Esophagus muscularis mucosa (tissue), 4 donors: ENCODE measurements at regions not wholly inside any gene's neighbourhood (a gene's known extent, or its start where the extent isn't known, plus 50 kb on each side); places are given as distances from the start of the nearest gene placed in this dataset.

ENCODE experiments used
- DNase-seq: peaks from one replicate; pipeline ENCODE4 v3.0.0-alpha.2; 2017; ENCODE audit errors: extremely low spot score
- H3K27ac ChIP-seq, 4 donors: fragments of 200-600 bp; sonication (generic); replicated peaks in 1 of 4; 1 replicate in 3 of 4; 2 replicates in 1 of 4; pipeline ENCODE4 v1.5.1; 2016 to 2019; ENCODE audit warnings: mild to moderate bottlenecking in 1 of 4
- H3K27me3 ChIP-seq, 4 donors: fragments of 200-600 bp; sonication (generic); one replicate each; pipeline versions ENCODE4 v1.5.1 to v1.6.0; 2016 to 2019
- H3K36me3 ChIP-seq, 4 donors: fragments of 200-600 bp; sonication (generic); one replicate each; pipeline ENCODE4 v1.5.1; 2016 to 2019
- H3K4me1 ChIP-seq, 4 donors: fragments of 200-600 bp; sonication (generic); one replicate each; pipeline ENCODE4 v1.5.1; 2016 to 2019
- H3K4me3 ChIP-seq, 4 donors: fragments of 200-600 bp; sonication (generic); 1 replicate in 2 of 4; 2 replicates in 2 of 4; pipeline ENCODE4 v1.5.1; 2016 to 2019; ENCODE audit warnings: mild to moderate bottlenecking in 4 of 4, moderate library complexity in 1 of 4
- H3K9me3 ChIP-seq, 4 donors: fragments of 200-600 bp; sonication (generic); 1 replicate in 3 of 4; 2 replicates in 1 of 4; pipeline ENCODE4 v1.5.1; 2016 to 2019
- EP300 ChIP-seq: sonication (generic); formaldehyde crosslinking; IDR thresholded peaks from one replicate; pipeline ENCODE4 v1.6.1; 2017; ENCODE audit warnings: antibody characterized with exemption
- POLR2A ChIP-seq: fragments of 450-650 bp; IDR thresholded peaks from one replicate; pipeline ENCODE4 v1.6.1; 2017; ENCODE audit warnings: antibody characterized with exemption, moderate library complexity, mild to moderate bottlenecking, low read depth
- POLR2AphosphoS5 ChIP-seq, 2 donors: sonication (generic); formaldehyde crosslinking; IDR thresholded peaks; one replicate each; pipeline ENCODE4 v1.6.1; 2017; ENCODE audit warnings: antibody characterized with exemption in 2 of 2
- WGBS: methylation state at CpG from one replicate; pipeline ENCODE4 v1.1.5; 2018; 5-methylcytosine and 5-hydroxymethylcytosine counted together
- intact Hi-C: fragments of 100-400 bp; cut with DNase I; formaldehyde crosslinking; loops from one replicate; pipeline ENCODE4 v1.15.1; 2023
- TF ChIP-seq, protein P1 (sequence below), 3 experiments: fragments of 200-600 bp in 2 of 3; fragments of 450-650 bp in 1 of 3; sonication (generic) in 2 of 3; IDR thresholded peaks; one replicate each; pipeline ENCODE4 v1.5.1; 2017 to 2019; ENCODE audit warnings: antibody characterized with exemption in 3 of 3, mild to moderate bottlenecking in 2 of 3, moderate library complexity in 1 of 3

GRCh38 chr6:44540881-44541280 lies 153.4 kb downstream of the CDC5L start:
- intact Hi-C loops, result no loop called here
- TF ChIP-seq POLR2A, result no peak
- TF ChIP-seq, protein P1, sequence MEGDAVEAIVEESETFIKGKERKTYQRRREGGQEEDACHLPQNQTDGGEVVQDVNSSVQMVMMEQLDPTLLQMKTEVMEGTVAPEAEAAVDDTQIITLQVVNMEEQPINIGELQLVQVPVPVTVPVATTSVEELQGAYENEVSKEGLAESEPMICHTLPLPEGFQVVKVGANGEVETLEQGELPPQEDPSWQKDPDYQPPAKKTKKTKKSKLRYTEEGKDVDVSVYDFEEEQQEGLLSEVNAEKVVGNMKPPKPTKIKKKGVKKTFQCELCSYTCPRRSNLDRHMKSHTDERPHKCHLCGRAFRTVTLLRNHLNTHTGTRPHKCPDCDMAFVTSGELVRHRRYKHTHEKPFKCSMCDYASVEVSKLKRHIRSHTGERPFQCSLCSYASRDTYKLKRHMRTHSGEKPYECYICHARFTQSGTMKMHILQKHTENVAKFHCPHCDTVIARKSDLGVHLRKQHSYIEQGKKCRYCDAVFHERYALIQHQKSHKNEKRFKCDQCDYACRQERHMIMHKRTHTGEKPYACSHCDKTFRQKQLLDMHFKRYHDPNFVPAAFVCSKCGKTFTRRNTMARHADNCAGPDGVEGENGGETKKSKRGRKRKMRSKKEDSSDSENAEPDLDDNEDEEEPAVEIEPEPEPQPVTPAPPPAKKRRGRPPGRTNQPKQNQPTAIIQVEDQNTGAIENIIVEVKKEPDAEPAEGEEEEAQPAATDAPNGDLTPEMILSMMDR (IDR thresholded peaks at IDR 0.05), result no peak
- no peak for TF ChIP-seq EP300
- no peak for TF ChIP-seq POLR2AphosphoS5 (IDR thresholded peaks at IDR 0.05)
- H3K9me3 ChIP-seq, result no peaks in the 10 kb centered on the region
- no peaks in the 10 kb centered on the region for H3K27me3 ChIP-seq
- H3K4me3 ChIP-seq, result no peak overlapping the region
- H3K36me3 ChIP-seq, result no peaks in the 10 kb centered on the region
- peak; percentile 77 for DNase-seq
- 100% methylated on average over 3 of the region's 4 CpGs for WGBS
- no peaks in the 10 kb centered on the region for H3K4me1 ChIP-seq
- H3K27ac ChIP-seq, result no peak overlapping the region

- no peak overlapping the region for H3K27ac ChIP-seq
Observed at GRCh38 chr6:44542401-44543116, 155.1 kb downstream of the CDC5L start.

GRCh38 chr6:44543664-44544063 lies 156.2 kb downstream of the CDC5L start:
- TF ChIP-seq POLR2AphosphoS5 (IDR thresholded peaks at IDR 0.05) (no peak), POLR2A (no peak), EP300 (no peak)
- TF ChIP-seq, protein P1 (IDR thresholded peaks at IDR 0.05), result no peak
- DNase-seq, result no peak
- Histone ChIP-seq H3K9me3 (no peaks in the 10 kb centered on the region), H3K36me3 (no peaks in the 10 kb centered on the region), H3K27ac (no peak overlapping the region), H3K27me3 (no peaks in the 10 kb centered on the region), H3K4me1 (no peaks in the 10 kb centered on the region), H3K4me3 (no peak overlapping the region)
- intact Hi-C loops, result no loop called here
- WGBS, result 95% methylated on average over 3 of the region's 3 CpGs

More at GRCh38 chr6:44542401-44543116, 155.1 kb downstream of the CDC5L start:
- no peak for DNase-seq
- Histone ChIP-seq H3K4me1 (no peaks in the 10 kb centered on the region), H3K36me3 (no peaks in the 10 kb centered on the region), H3K27me3 (no peaks in the 10 kb centered on the region), H3K9me3 (no peaks in the 10 kb centered on the region), H3K4me3 (no peak overlapping the region)
- TF ChIP-seq POLR2A (no peak), EP300 (no peak), POLR2AphosphoS5 (IDR thresholded peaks at IDR 0.05) (no peak)
- TF ChIP-seq, protein P1 (IDR thresholded peaks at IDR 0.05), result no peak
- intact Hi-C loops, result no loop called here
- 75% methylated on average over 21 of the region's 21 CpGs for WGBS

GRCh38 chr6:44545224-44545623 lies 157.7 kb downstream of the CDC5L start:
- no peak for TF ChIP-seq EP300
- no peak for TF ChIP-seq POLR2A
- TF ChIP-seq, protein P1 (IDR thresholded peaks at IDR 0.05), result no peak
- no peak for TF ChIP-seq POLR2AphosphoS5 (IDR thresholded peaks at IDR 0.05)
- DNase-seq, result no peak
- Histone ChIP-seq H3K9me3 (no peaks in the 10 kb centered on the region), H3K27me3 (no peaks in the 10 kb centered on the region), H3K4me3 (no peak overlapping the region), H3K4me1 (no peaks in the 10 kb centered on the region), H3K36me3 (no peaks in the 10 kb centered on the region), H3K27ac (no peak overlapping the region)
- whole genome bisulfite sequencing, result 71% methylated on average over 1 of the region's 1 CpG
- intact Hi-C loops, result no loop called here

- DNase-seq, result no peak
- WGBS, result 65% methylated on average over 4 of the region's 4 CpGs
Observed at GRCh38 chr6:44548319-44548718, 160.8 kb downstream of the CDC5L start.

More at GRCh38 chr6:44548319-44548718, 160.8 kb downstream of the CDC5L start:
- Histone ChIP-seq H3K27me3 (no peaks in the 10 kb centered on the region), H3K4me1 (no peaks in the 10 kb centered on the region), H3K27ac (no peak overlapping the region), H3K4me3 (no peak overlapping the region), H3K36me3 (no peaks in the 10 kb centered on the region), H3K9me3 (no peaks in the 10 kb centered on the region)
- intact Hi-C loops, result no loop called here
- no peak for TF ChIP-seq POLR2A
- TF ChIP-seq EP300, result no peak
- TF ChIP-seq, protein P1 (IDR thresholded peaks at IDR 0.05), result no peak
- no peak for TF ChIP-seq POLR2AphosphoS5 (IDR thresholded peaks at IDR 0.05)
